ENCODE measurements at regions not wholly inside any gene's neighbourhood (a gene's known extent, or its start where the extent isn't known, plus 50 kb on each side); places are given as distances from the start of the nearest gene placed in this dataset.

GRCh38 chr2:236317938-236318396 is 53.8 kb upstream of the ASB18 start:
- Histone ChIP-seq H3K27ac (replicated peaks) (no peak overlapping the region), H3K27me3 (ENCODE audit: insufficient read depth, poor library complexity, severe bottlenecking) (no peaks in the 10 kb centered on the region), H3K4me3 (replicated peaks; ENCODE audit: insufficient read depth, low read length) (no peak overlapping the region)
- no peak for TF ChIP-seq CTCF (IDR thresholded peaks at IDR 0.05; ENCODE audit: insufficient read depth, low read length)
- TF ChIP-seq GABPA (IDR thresholded peaks at IDR 0.05; ENCODE audit: low read depth), result no peak
- TF ChIP-seq POLR2AphosphoS5 (IDR thresholded peaks at IDR 0.05; ENCODE audit: low read depth), result no peak
- TF ChIP-seq SPI1 (IDR thresholded peaks at IDR 0.05; ENCODE audit: borderline replicate concordance, low read depth), result no peak
- no peak for TF ChIP-seq REST (IDR thresholded peaks at IDR 0.05; ENCODE audit: insufficient replicate concordance, low read depth)
- no peak for DNase-seq (ENCODE audit: low read depth in 1 of 2, low spot score in 1 of 2)

GRCh38 chr2:236318401-236318800 is 54.2 kb upstream of the ASB18 start:
- Histone ChIP-seq H3K27ac (replicated peaks) (no peak overlapping the region), H3K4me3 (replicated peaks; ENCODE audit: insufficient read depth, low read length) (no peak overlapping the region), H3K27me3 (ENCODE audit: insufficient read depth, poor library complexity, severe bottlenecking) (no peaks in the 10 kb centered on the region)
- no peak for DNase-seq (ENCODE audit: low read depth in 1 of 2, low spot score in 1 of 2)
- no peak for TF ChIP-seq GABPA (IDR thresholded peaks at IDR 0.05; ENCODE audit: low read depth)
- no peak for TF ChIP-seq POLR2AphosphoS5 (IDR thresholded peaks at IDR 0.05; ENCODE audit: low read depth)
- no peak for TF ChIP-seq REST (IDR thresholded peaks at IDR 0.05; ENCODE audit: insufficient replicate concordance, low read depth)
- TF ChIP-seq SPI1 (IDR thresholded peaks at IDR 0.05; ENCODE audit: borderline replicate concordance, low read depth), result no peak
- TF ChIP-seq CTCF (IDR thresholded peaks at IDR 0.05; ENCODE audit: insufficient read depth, low read length), result no peak

GRCh38 chr2:236319036-236319435 is 54.8 kb upstream of the ASB18 start:
- TF ChIP-seq CTCF (IDR thresholded peaks at IDR 0.05; ENCODE audit: insufficient read depth, low read length), result no peak
- TF ChIP-seq GABPA (IDR thresholded peaks at IDR 0.05; ENCODE audit: low read depth), result no peak
- no peak for TF ChIP-seq POLR2AphosphoS5 (IDR thresholded peaks at IDR 0.05; ENCODE audit: low read depth)
- no peak for TF ChIP-seq REST (IDR thresholded peaks at IDR 0.05; ENCODE audit: insufficient replicate concordance, low read depth)
- no peak for TF ChIP-seq SPI1 (IDR thresholded peaks at IDR 0.05; ENCODE audit: borderline replicate concordance, low read depth)
- Histone ChIP-seq H3K27ac (replicated peaks) (no peak overlapping the region), H3K27me3 (ENCODE audit: insufficient read depth, poor library complexity, severe bottlenecking) (no peaks in the 10 kb centered on the region), H3K4me3 (replicated peaks; ENCODE audit: insufficient read depth, low read length) (no peak overlapping the region)
- no peak for DNase-seq (ENCODE audit: low read depth in 1 of 2, low spot score in 1 of 2)

Data from HL-60 (cell line).